Amniotic epithelial cell (primary cell): ENCODE measurements at regions not wholly inside any gene's neighbourhood (a gene's known extent, or its start where the extent isn't known, plus 50 kb on each side); places are given as distances from the start of the nearest gene placed in this dataset.
"Not testable (repeated sequence)": the region's sequence is repeated elsewhere in the genome, so short reads cannot be mapped to it uniquely, and the experiment has no call there.

Experiments
- DNase-seq: peaks from one replicate; pipeline ENCODE4 v3.0.0-alpha.2; 2010; ENCODE audit warnings: low read depth

GRCh38 chr1:149278156-149278555, 174.8 kb upstream of the NBPF9 start:
- not testable (repeated sequence) for DNase-seq

GRCh38 chr1:149279015-149279414, 175.7 kb upstream of the NBPF9 start:
- DNase-seq, result not testable (repeated sequence)

GRCh38 chr1:149279512-149279911, 176.2 kb upstream of the NBPF9 start:
- DNase-seq, result not testable (repeated sequence)

- DNase-seq, result not testable (repeated sequence)
Observed at GRCh38 chr1:149284773-149285172, 181.4 kb upstream of the NBPF9 start.

- not testable (repeated sequence) for DNase-seq
Observed at GRCh38 chr1:149285205-149285604, 181.9 kb upstream of the NBPF9 start.

- DNase-seq, result not testable (repeated sequence)
Observed at GRCh38 chr1:149285638-149286037, 182.3 kb upstream of the NBPF9 start.

GRCh38 chr1:149288580-149288979, 185.2 kb upstream of the NBPF9 start:
- not testable (repeated sequence) for DNase-seq

GRCh38 chr1:149300478-149301218, 174.2 kb upstream of the NBPF19 start:
- not testable (repeated sequence) for DNase-seq

GRCh38 chr1:149301282-149301681, 173.6 kb upstream of the NBPF19 start:
- not testable (repeated sequence) for DNase-seq

GRCh38 chr1:149304796-149305195, 170.0 kb upstream of the NBPF19 start:
- DNase-seq, result not testable (repeated sequence)

GRCh38 chr1:149307640-149308039, 167.2 kb upstream of the NBPF19 start:
- not testable (repeated sequence) for DNase-seq

- not testable (repeated sequence) for DNase-seq
Observed at GRCh38 chr1:149314921-149315320, 159.9 kb upstream of the NBPF19 start.

- not testable (repeated sequence) for DNase-seq
Observed at GRCh38 chr1:149320971-149321731, 153.7 kb upstream of the NBPF19 start.

- DNase-seq, result not testable (repeated sequence)
Observed at GRCh38 chr1:149321732-149322016, 153.2 kb upstream of the NBPF19 start.

GRCh38 chr1:149330081-149330335, 144.8 kb upstream of the NBPF19 start:
- DNase-seq, result not testable (repeated sequence)

GRCh38 chr1:149336082-149336481, 138.8 kb upstream of the NBPF19 start:
- DNase-seq, result not testable (repeated sequence)

GRCh38 chr1:149338221-149338691, 136.6 kb upstream of the NBPF19 start:
- not testable (repeated sequence) for DNase-seq

GRCh38 chr1:149338698-149339097, 136.1 kb upstream of the NBPF19 start:
- DNase-seq, result not testable (repeated sequence)

- not testable (repeated sequence) for DNase-seq
Observed at GRCh38 chr1:149349448-149349847, 125.4 kb upstream of the NBPF19 start.

GRCh38 chr1:149352205-149352604, 122.6 kb upstream of the NBPF19 start:
- not testable (repeated sequence) for DNase-seq

GRCh38 chr1:149354579-149354978, 120.3 kb upstream of the NBPF19 start:
- DNase-seq, result not testable (repeated sequence)

- not testable (repeated sequence) for DNase-seq
Observed at GRCh38 chr1:149355748-149356147, 119.1 kb upstream of the NBPF19 start.

- DNase-seq, result not testable (repeated sequence)
Observed at GRCh38 chr1:149356152-149356551, 118.7 kb upstream of the NBPF19 start.
